Astrocyte (in vitro differentiated cells and primary cell): ENCODE measurements at regions not wholly inside any gene's neighbourhood (a gene's known extent, or its start where the extent isn't known, plus 50 kb on each side); places are given as distances from the start of the nearest gene placed in this dataset.
"Not testable (repeated sequence)": the region's sequence is repeated elsewhere in the genome, so short reads cannot be mapped to it uniquely, and the experiment has no call there.

Experiments
- EZH2 ChIP-seq: IDR thresholded peaks from 2 replicates; pipeline ENCODE4 v1.6.1; 2012; ENCODE audit warnings: mild to moderate bottlenecking, low read length, inconsistent platforms; ENCODE audit not compliant: insufficient read depth
- TF ChIP-seq, protein P1 (sequence below): IDR thresholded peaks from 2 replicates; pipeline ENCODE4 v1.5.1; 2011; ENCODE audit warnings: low read depth, mild to moderate bottlenecking, inconsistent platforms, low read length, moderate library complexity; ENCODE audit not compliant: insufficient read depth

DNA sequence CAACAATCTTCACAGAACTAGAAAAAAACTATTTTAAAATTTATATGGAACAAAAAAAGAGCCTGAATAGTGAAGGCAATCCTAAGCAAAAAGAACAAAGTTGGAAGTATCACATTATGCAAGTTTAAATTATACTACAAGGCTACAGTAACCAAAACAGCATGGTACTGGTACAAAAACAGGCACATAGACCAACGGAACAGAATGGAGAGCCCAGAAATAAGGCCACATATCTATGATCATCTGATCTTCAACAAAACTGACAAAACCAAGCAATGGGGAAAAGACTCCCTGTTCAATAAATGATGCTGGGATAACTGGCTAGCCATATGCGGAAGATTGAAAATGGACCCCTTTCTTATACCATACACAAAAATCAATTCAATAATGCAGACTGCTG, 74.4 kb upstream of the RTN4 start:
- TF ChIP-seq, protein P1, sequence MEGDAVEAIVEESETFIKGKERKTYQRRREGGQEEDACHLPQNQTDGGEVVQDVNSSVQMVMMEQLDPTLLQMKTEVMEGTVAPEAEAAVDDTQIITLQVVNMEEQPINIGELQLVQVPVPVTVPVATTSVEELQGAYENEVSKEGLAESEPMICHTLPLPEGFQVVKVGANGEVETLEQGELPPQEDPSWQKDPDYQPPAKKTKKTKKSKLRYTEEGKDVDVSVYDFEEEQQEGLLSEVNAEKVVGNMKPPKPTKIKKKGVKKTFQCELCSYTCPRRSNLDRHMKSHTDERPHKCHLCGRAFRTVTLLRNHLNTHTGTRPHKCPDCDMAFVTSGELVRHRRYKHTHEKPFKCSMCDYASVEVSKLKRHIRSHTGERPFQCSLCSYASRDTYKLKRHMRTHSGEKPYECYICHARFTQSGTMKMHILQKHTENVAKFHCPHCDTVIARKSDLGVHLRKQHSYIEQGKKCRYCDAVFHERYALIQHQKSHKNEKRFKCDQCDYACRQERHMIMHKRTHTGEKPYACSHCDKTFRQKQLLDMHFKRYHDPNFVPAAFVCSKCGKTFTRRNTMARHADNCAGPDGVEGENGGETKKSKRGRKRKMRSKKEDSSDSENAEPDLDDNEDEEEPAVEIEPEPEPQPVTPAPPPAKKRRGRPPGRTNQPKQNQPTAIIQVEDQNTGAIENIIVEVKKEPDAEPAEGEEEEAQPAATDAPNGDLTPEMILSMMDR: not testable (repeated sequence)
- TF ChIP-seq EZH2: not testable (repeated sequence)
